HL-60 (cell line): ENCODE measurements at regions not wholly inside any gene's neighbourhood (a gene's known extent, or its start where the extent isn't known, plus 50 kb on each side); places are given as distances from the start of the nearest gene placed in this dataset.

Experiments
- CTCF ChIP-seq: IDR thresholded peaks from one replicate; pipeline ENCODE4 v1.5.1; 2011; ENCODE audit warnings: low read length, control low read depth, inconsistent platforms; ENCODE audit not compliant: insufficient read depth
- GABPA ChIP-seq: IDR thresholded peaks from 2 replicates; pipeline ENCODE4 v1.6.1; 2012; ENCODE audit warnings: low read depth
- POLR2AphosphoS5 ChIP-seq: IDR thresholded peaks from 2 replicates; pipeline ENCODE4 v1.6.1; 2012; ENCODE audit warnings: low read depth
- REST ChIP-seq: IDR thresholded peaks from 2 replicates; pipeline ENCODE4 v1.6.1; 2012; ENCODE audit warnings: low read depth; ENCODE audit not compliant: insufficient replicate concordance

GRCh38 chr21:32065654-32066053 is 192.8 kb downstream of the HUNK start:
- TF ChIP-seq CTCF (no peak), POLR2AphosphoS5 (no peak), GABPA (no peak), REST (no peak)
